HFFc6 (cell line): ENCODE measurements at regions not wholly inside any gene's neighbourhood (a gene's known extent, or its start where the extent isn't known, plus 50 kb on each side); places are given as distances from the start of the nearest gene placed in this dataset.

ENCODE experiments used
- DNase-seq: peaks from one replicate; pipeline ENCODE4 v3.0.0-alpha.2; 2018
- H3K27ac Mint-ChIP-seq: 2 replicates; pipeline ENCODE4 v1.8.0; 2020; ENCODE audit warnings: mild to moderate bottlenecking, mixed read lengths
- H3K27me3 Mint-ChIP-seq: 2 replicates; pipeline ENCODE4 v1.8.0; 2021; ENCODE audit warnings: mild to moderate bottlenecking, moderate library complexity, mixed read lengths; ENCODE audit not compliant: insufficient read depth
- H3K36me3 Mint-ChIP-seq: 2 replicates; pipeline ENCODE4 v1.8.0; 2021; ENCODE audit warnings: low read depth, mixed read lengths
- H3K4me1 Mint-ChIP-seq: 2 replicates; pipeline ENCODE4 v1.8.0; 2020; ENCODE audit warnings: low read depth, mixed read lengths
- H3K4me3 Mint-ChIP-seq: 2 replicates; pipeline ENCODE4 v1.8.0; 2020; ENCODE audit warnings: mild to moderate bottlenecking, moderate library complexity, mixed read lengths
- H3K9me3 Mint-ChIP-seq: 2 replicates; pipeline ENCODE4 v1.8.0; 2020; ENCODE audit warnings: mild to moderate bottlenecking, mixed read lengths
- TF ChIP-seq, protein P1 (sequence below): fragments of 200-600 bp; sonication (generic); IDR thresholded peaks from 2 replicates; pipeline ENCODE4 v1.5.0; 2021; ENCODE audit warnings: antibody characterized with exemption, mild to moderate bottlenecking

DNA sequence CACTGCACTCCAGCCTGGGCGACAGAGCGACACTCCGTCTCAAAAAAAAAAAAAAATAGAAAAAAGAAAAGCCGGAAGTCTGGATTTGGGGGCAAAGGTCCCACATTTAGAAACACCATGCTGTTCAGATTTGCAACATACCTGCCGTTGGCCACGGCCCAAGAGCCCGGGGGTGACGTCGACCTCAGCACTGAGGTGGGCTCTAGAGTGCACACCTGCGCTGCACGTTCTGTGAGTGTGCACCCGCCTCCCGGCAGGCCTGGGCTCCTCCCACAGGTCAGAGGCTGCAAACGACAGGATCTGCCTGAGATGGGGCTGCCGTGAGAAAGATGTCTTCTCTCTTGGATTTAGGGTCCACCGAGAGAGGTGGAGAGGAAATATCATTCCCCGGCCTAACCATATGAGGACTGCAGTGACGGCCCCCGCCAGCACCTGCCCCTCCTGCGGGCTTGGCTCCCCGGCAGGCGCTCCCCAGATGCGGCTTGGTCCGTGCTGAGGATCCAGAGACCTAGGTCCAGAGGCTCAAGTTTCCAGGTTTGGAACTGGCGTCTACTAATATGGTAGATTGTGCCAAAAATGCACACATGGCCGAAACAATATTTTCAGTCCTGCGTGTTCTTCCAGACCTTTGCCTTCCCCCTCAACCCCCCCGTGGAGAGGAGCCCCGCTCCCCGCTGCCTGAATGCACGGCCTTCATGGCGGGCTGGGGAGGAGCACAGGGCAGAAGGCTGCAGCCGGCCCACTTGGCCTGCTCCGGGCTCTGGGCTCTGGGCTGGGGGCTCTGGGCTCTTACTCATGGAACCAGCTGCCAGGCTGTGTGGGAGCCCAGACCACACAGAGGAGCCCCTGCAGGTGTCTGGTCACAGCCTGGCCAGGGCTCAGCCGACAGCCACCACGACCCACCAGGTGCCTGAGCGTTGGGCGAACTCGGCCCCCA, 58.8 kb upstream of the FBRSL1 start:
- DNase-seq, result no peak
- H3K9me3 Mint-ChIP-seq, result no peaks in the 10 kb centered on the region; the same call in 1 of the 2 replicates
- no peak overlapping the region for H3K4me3 Mint-ChIP-seq
- H3K27ac Mint-ChIP-seq, result no peak overlapping the region
- TF ChIP-seq, protein P1, sequence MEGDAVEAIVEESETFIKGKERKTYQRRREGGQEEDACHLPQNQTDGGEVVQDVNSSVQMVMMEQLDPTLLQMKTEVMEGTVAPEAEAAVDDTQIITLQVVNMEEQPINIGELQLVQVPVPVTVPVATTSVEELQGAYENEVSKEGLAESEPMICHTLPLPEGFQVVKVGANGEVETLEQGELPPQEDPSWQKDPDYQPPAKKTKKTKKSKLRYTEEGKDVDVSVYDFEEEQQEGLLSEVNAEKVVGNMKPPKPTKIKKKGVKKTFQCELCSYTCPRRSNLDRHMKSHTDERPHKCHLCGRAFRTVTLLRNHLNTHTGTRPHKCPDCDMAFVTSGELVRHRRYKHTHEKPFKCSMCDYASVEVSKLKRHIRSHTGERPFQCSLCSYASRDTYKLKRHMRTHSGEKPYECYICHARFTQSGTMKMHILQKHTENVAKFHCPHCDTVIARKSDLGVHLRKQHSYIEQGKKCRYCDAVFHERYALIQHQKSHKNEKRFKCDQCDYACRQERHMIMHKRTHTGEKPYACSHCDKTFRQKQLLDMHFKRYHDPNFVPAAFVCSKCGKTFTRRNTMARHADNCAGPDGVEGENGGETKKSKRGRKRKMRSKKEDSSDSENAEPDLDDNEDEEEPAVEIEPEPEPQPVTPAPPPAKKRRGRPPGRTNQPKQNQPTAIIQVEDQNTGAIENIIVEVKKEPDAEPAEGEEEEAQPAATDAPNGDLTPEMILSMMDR, result no peak
- H3K36me3 Mint-ChIP-seq, result no peaks in the 10 kb centered on the region
- peaks cover 34% of the 10 kb centered on the region for H3K27me3 Mint-ChIP-seq
- H3K4me1 Mint-ChIP-seq, result no peaks in the 10 kb centered on the region

DNA sequence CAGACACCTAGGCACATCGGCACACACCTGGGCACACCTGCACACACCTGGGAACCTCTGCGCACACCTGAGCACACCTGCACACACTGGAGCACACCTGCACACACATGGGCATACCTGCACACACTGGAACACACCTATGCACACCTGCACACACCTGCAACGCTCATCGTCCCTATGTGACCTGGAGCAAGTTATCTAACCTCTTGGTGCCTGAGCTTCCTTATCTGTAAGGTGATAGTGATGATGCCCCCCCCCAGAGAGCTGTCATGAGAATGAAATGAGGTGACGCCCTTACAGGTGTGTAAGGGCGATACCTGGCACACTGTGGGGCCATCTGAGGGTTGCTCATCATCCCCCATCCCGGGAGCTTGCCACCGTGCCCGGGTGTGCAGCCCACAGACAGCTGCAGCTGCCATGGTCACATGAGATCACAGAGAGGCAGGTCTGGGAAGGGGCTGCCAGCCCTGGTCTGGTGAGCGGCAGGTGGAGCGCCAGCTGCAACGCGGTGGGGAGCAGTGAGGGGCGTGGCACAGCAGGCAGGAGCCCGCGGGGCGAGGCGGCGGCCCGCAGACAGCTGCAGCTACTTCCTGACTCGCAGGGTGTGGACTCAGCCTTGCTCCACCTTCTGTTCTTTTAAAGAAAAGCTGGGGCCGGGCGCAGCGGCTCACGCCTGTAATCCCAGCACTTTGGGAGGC, 59.9 kb upstream of the FBRSL1 start:
- TF ChIP-seq, protein P1, result no peak
- H3K27me3 Mint-ChIP-seq, result peaks cover 32% of the 10 kb centered on the region
- no peaks in the 10 kb centered on the region for H3K36me3 Mint-ChIP-seq
- no peak overlapping the region for H3K27ac Mint-ChIP-seq
- no peak for DNase-seq
- H3K4me3 Mint-ChIP-seq, result no peak overlapping the region
- H3K9me3 Mint-ChIP-seq, result peaks cover 1% of the 10 kb centered on the region; the same call in 1 of the 2 replicates
- H3K4me1 Mint-ChIP-seq, result no peaks in the 10 kb centered on the region

DNA sequence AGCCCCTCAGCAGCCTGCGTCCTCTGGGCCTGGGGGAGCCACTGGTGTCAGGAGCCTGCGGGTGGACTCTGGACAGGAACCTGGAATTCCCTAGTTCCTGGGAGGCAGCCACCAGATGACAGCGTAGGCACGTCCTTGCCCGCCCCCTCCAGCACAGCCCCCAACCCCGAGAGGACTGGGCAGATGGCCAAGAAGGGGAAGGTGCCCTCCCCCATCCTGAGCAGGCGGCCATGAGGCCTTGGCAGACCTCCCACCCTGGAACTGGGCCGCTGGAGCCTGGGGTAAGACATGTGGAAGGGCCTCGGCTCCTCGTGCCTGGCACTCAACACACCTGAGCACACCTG, 60.4 kb upstream of the FBRSL1 start:
- H3K27ac Mint-ChIP-seq, result no peak overlapping the region
- no peaks in the 10 kb centered on the region for H3K36me3 Mint-ChIP-seq
- no peak for DNase-seq

DNA sequence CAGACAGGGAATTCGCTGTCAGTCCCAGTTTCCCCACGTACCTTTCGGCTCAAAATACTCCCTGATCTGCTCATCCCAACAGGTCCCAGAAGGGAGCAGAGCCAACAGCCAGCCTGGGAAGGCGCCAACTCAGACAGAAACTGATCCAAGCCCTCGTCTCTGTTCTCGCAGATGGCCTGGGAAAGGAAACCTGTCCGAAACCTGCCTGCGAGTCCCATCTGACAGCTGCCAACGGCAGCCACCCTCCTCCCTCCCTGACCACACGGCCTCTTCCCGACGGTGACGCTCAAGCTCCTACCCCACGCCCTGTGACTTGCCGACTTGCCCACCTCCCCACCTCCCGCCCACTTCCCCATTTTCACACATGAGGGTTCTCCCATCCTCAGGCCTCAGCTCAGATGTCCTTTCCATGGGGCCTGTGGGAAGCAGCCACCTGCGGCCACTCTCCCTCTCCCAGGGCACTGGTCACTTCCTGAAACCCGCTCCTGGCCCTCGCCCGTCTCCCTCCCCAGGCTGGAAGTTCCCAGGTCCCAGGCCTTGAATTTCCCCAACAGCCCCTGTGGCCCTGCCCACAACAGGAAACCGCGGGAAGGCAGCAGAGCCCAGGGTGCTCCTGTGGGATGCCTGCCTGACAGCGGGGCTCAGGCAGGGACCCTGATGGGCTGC, 60.9 kb upstream of the FBRSL1 start:
- no peaks in the 10 kb centered on the region for H3K36me3 Mint-ChIP-seq
- H3K9me3 Mint-ChIP-seq, result peaks cover 5% of the 10 kb centered on the region
- no peak overlapping the region for H3K4me3 Mint-ChIP-seq
- H3K27me3 Mint-ChIP-seq, result peaks cover 31% of the 10 kb centered on the region
- TF ChIP-seq, protein P1, result no peak
- H3K4me1 Mint-ChIP-seq, result no peaks in the 10 kb centered on the region
- no peak overlapping the region for H3K27ac Mint-ChIP-seq
- DNase-seq, result no peak

More for the DNA sequence above, 60.4 kb upstream of the FBRSL1 start:
- Mint-ChIP-seq H3K4me3 (no peak overlapping the region), H3K9me3 (peaks cover 5% of the 10 kb centered on the region), H3K4me1 (no peaks in the 10 kb centered on the region), H3K27me3 (peaks cover 29% of the 10 kb centered on the region)
- TF ChIP-seq, protein P1, result no peak

DNA sequence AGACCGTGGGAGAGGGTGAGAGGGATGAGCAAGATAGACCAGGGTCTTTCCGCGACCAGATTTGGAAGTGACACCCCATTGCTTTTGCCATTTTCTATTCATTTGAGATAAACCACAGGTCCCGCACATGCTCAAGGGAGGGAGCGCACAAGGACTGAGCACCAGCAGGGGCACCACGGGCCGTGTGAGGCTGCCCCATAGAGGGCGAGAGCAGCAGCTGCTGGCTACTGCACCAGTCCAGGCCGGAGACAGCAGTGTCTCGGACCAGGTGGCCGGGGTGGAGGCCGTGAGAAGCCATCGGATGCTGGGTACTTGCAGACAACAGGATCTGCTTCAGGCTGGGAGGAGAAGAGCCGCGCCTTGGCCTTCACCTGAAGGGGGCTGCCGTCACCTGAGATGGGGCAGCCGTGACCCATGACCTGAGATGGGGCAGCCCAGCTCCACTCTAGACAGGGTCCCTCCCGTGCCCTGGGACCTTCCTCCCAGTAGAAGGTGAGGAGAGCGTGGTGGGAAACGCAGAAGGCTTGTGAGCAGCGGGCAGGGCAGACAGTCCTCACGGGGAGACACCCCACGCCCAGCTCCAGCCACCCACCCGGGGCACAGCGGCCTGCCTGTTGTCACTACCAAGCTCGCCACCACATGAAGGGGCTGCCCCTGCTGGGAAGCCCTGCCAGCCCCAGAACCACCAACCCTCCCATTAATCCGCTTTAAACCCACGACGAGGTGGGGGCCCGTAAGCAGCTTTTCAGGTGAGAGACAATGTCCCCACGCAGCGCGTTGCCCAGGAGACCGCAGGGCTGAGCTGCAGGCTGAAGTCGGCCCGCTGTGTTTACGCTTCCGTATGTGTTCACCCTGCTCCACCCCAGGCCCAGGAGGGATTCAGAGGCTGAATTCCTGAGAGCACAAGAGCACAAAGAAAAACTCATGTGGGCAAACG, 61.7 kb upstream of the FBRSL1 start:
- peaks cover 5% of the 10 kb centered on the region for H3K9me3 Mint-ChIP-seq
- no peak overlapping the region for H3K4me3 Mint-ChIP-seq
- TF ChIP-seq, protein P1, result no peak
- peaks cover 30% of the 10 kb centered on the region for H3K27me3 Mint-ChIP-seq
- H3K27ac Mint-ChIP-seq, result no peak overlapping the region
- no peaks in the 10 kb centered on the region for H3K4me1 Mint-ChIP-seq
- H3K36me3 Mint-ChIP-seq, result no peaks in the 10 kb centered on the region
- no peak for DNase-seq
